Panc1 (cell line): ENCODE measurements at regions not wholly inside any gene's neighbourhood (a gene's known extent, or its start where the extent isn't known, plus 50 kb on each side); places are given as distances from the start of the nearest gene placed in this dataset.

Experiments used
- ATAC-seq: fragments of 200-7000 bp; cut with Tn5 transposase; 2 replicates; pipeline ENCODE4 v1.9.1; 2020; ENCODE audit warnings: mild to moderate bottlenecking, moderate library complexity
- BruUV-seq: library from RNA; stranded (reverse); fragments of 400-500 nt; replicated peaks from 2 replicates; lab custom pipeline; 2021; lab: Mats Ljungman, UMichigan
- CTCF ChIA-PET: fragments of 300-600 bp; sonication (Branson Sonifier 250); formaldehyde crosslinking; loops from one replicate; lab custom pipeline; 2022; ENCODE audit warnings: antibody characterized with exemption; lab: Charles Lee
- POLR2A ChIA-PET: fragments of 300-600 bp; sonication (Branson Sonifier 250); formaldehyde crosslinking; loops from one replicate; lab custom pipeline; 2022; ENCODE audit warnings: antibody characterized with exemption; lab: Charles Lee
- DNase-seq: peaks from one replicate; pipeline ENCODE4 v3.0.0-alpha.2; 2010; ENCODE audit warnings: low read depth, low spot score
- H3K27ac ChIP-seq: 2 replicates; pipeline ENCODE4 v1.5.1; 2011; ENCODE audit warnings: mild to moderate bottlenecking, low read length, inconsistent platforms
- H3K27me3 ChIP-seq: fragments of 200-500 bp; sonication (Bioruptor generic); 2 replicates; pipeline ENCODE4 v1.6.0; 2014; ENCODE audit warnings: low read length, inconsistent platforms; ENCODE audit not compliant: control insufficient read depth, insufficient read depth
- H3K36me3 ChIP-seq: fragments of 200-500 bp; sonication (Bioruptor generic); 2 replicates; pipeline ENCODE4 v1.5.1; 2014; ENCODE audit warnings: inconsistent platforms, mild to moderate bottlenecking, low read length, moderate library complexity; ENCODE audit not compliant: control insufficient read depth, insufficient read depth
- H3K4me1 ChIP-seq: 2 replicates; pipeline ENCODE4 v1.5.1; 2011; ENCODE audit warnings: inconsistent platforms, mild to moderate bottlenecking, low read length, moderate library complexity; ENCODE audit not compliant: control insufficient read depth, insufficient read depth
- H3K4me3 ChIP-seq, 2 experiments: 2 replicates each; pipeline ENCODE4 v1.5.1; 2011 to 2012; ENCODE audit warnings: low read depth in 2 of 2, low read length in 2 of 2, mild to moderate bottlenecking in 2 of 2, inconsistent platforms in 1 of 2, moderate library complexity in 1 of 2
- H3K9me3 ChIP-seq: fragments of 200-500 bp; sonication (Bioruptor generic); 2 replicates; pipeline ENCODE4 v1.5.1; 2014; ENCODE audit warnings: low read depth, mild to moderate bottlenecking, inconsistent platforms, low read length, moderate library complexity; ENCODE audit not compliant: control insufficient read depth, insufficient read depth
- POLR2AphosphoS5 ChIP-seq: IDR thresholded peaks from 2 replicates; pipeline ENCODE4 v1.6.1; 2012; ENCODE audit warnings: mild to moderate bottlenecking, low read depth, low read length, moderate library complexity
- SIN3A ChIP-seq: IDR thresholded peaks from 2 replicates; pipeline ENCODE4 v1.6.1; 2012; ENCODE audit warnings: low read depth, mild to moderate bottlenecking, low read length, moderate library complexity, borderline replicate concordance; ENCODE audit not compliant: insufficient read depth
- TCF7L2 ChIP-seq: IDR thresholded peaks from 2 replicates; pipeline ENCODE4 v1.6.1; 2011; ENCODE audit warnings: mild to moderate bottlenecking, low read depth, low read length, inconsistent platforms
- in situ Hi-C: cut with HindIII; loops from 2 replicates; pipeline ENCODE4 v1.10.0; 2016; ENCODE audit warnings: low sequenced_read_pairs, low pct_unique_long_range_greater_than_20kb
- intact Hi-C: fragments of 100-400 bp; cut with micrococcal nuclease; formaldehyde crosslinking; loops from one replicate; pipeline ENCODE4 v1.10.0; 2022; ENCODE audit not compliant: unreplicated experiment
- TF ChIP-seq, protein P1 (sequence below), 2 experiments: IDR thresholded peaks; 2 replicates each; pipeline ENCODE4 v1.6.1; 2011 to 2012; ENCODE audit warnings: low read depth in 2 of 2, control low read depth in 1 of 2, low read length in 1 of 2, mild to moderate bottlenecking in 1 of 2, moderate library complexity in 1 of 2; ENCODE audit not compliant: insufficient read depth in 1 of 2
- TF ChIP-seq, protein P2 (sequence below): fragments of 450-650 bp; IDR thresholded peaks from 2 replicates; pipeline ENCODE4 v1.5.1; 2017; ENCODE audit warnings: mild to moderate bottlenecking

DNA sequence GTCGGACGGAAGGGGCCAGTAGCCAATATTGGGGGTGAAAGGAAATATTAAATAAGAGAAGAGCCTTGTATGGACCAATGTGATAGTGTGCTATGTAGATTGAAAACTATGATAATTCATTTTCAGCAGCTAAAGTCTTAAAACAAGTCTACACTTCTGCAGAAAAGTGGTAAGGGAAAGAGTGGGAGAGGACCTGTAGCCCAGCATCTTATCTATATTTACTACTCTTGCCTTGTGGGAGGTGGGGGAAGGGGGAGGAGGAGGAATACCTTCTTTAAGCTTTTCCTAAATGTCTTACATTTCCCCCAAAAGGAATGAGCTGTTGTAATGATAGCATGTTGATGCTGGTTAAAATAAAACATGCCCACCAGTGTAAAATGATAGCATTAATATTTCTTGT, 220.0 kb upstream of the SPRY1 start:
- intact Hi-C loops (no loop called here), in situ Hi-C loops (no loop called here)
- no peak for DNase-seq
- BruUV-seq: no TSS peak
- Histone ChIP-seq H3K9me3 (no peaks in the 10 kb centered on the region), H3K27ac (no peak overlapping the region), H3K27me3 (no peaks in the 10 kb centered on the region), H3K36me3 (no peaks in the 10 kb centered on the region), H3K4me1 (no peaks in the 10 kb centered on the region), H3K4me3 (no peak overlapping the region)
- CTCF ChIA-PET: no interaction called here
- POLR2A ChIA-PET: no interaction called here
- no peak for ATAC-seq
- TF ChIP-seq, protein P1, sequence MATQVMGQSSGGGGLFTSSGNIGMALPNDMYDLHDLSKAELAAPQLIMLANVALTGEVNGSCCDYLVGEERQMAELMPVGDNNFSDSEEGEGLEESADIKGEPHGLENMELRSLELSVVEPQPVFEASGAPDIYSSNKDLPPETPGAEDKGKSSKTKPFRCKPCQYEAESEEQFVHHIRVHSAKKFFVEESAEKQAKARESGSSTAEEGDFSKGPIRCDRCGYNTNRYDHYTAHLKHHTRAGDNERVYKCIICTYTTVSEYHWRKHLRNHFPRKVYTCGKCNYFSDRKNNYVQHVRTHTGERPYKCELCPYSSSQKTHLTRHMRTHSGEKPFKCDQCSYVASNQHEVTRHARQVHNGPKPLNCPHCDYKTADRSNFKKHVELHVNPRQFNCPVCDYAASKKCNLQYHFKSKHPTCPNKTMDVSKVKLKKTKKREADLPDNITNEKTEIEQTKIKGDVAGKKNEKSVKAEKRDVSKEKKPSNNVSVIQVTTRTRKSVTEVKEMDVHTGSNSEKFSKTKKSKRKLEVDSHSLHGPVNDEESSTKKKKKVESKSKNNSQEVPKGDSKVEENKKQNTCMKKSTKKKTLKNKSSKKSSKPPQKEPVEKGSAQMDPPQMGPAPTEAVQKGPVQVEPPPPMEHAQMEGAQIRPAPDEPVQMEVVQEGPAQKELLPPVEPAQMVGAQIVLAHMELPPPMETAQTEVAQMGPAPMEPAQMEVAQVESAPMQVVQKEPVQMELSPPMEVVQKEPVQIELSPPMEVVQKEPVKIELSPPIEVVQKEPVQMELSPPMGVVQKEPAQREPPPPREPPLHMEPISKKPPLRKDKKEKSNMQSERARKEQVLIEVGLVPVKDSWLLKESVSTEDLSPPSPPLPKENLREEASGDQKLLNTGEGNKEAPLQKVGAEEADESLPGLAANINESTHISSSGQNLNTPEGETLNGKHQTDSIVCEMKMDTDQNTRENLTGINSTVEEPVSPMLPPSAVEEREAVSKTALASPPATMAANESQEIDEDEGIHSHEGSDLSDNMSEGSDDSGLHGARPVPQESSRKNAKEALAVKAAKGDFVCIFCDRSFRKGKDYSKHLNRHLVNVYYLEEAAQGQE (IDR thresholded peaks at IDR 0.05; ENCODE audit: insufficient read depth in 1 of 2, low read depth in 2 of 2, low read length in 1 of 2): no peak
- TF ChIP-seq POLR2AphosphoS5: no peak
- no peak for TF ChIP-seq SIN3A
- TF ChIP-seq TCF7L2: no peak
- TF ChIP-seq, protein P2, sequence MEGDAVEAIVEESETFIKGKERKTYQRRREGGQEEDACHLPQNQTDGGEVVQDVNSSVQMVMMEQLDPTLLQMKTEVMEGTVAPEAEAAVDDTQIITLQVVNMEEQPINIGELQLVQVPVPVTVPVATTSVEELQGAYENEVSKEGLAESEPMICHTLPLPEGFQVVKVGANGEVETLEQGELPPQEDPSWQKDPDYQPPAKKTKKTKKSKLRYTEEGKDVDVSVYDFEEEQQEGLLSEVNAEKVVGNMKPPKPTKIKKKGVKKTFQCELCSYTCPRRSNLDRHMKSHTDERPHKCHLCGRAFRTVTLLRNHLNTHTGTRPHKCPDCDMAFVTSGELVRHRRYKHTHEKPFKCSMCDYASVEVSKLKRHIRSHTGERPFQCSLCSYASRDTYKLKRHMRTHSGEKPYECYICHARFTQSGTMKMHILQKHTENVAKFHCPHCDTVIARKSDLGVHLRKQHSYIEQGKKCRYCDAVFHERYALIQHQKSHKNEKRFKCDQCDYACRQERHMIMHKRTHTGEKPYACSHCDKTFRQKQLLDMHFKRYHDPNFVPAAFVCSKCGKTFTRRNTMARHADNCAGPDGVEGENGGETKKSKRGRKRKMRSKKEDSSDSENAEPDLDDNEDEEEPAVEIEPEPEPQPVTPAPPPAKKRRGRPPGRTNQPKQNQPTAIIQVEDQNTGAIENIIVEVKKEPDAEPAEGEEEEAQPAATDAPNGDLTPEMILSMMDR: no peak

- DNase-seq: no peak
- intact Hi-C loops (no loop called here), in situ Hi-C loops (no loop called here)
- TF ChIP-seq TCF7L2 (no peak), POLR2AphosphoS5 (no peak), SIN3A (no peak)
- TF ChIP-seq, protein P2: no peak
- TF ChIP-seq, protein P1 (IDR thresholded peaks at IDR 0.05; ENCODE audit: insufficient read depth in 1 of 2, low read depth in 2 of 2, low read length in 1 of 2): no peak
- Histone ChIP-seq H3K36me3 (no peaks in the 10 kb centered on the region), H3K27me3 (no peaks in the 10 kb centered on the region), H3K27ac (no peak overlapping the region), H3K4me1 (no peaks in the 10 kb centered on the region), H3K4me3 (no peak overlapping the region), H3K9me3 (no peaks in the 10 kb centered on the region)
- no peak for ATAC-seq
- no TSS peak for BruUV-seq
- CTCF ChIA-PET: no interaction called here
- POLR2A ChIA-PET: no interaction called here
Measured at GRCh38 chr4:123182289-123182688, 214.3 kb upstream of the SPRY1 start.
